ENCODE measurements at regions not wholly inside any gene's neighbourhood (a gene's known extent, or its start where the extent isn't known, plus 50 kb on each side); places are given as distances from the start of the nearest gene placed in this dataset.
"Not testable (repeated sequence)": the region's sequence is repeated elsewhere in the genome, so short reads cannot be mapped to it uniquely, and the experiment has no call there.

DNA sequence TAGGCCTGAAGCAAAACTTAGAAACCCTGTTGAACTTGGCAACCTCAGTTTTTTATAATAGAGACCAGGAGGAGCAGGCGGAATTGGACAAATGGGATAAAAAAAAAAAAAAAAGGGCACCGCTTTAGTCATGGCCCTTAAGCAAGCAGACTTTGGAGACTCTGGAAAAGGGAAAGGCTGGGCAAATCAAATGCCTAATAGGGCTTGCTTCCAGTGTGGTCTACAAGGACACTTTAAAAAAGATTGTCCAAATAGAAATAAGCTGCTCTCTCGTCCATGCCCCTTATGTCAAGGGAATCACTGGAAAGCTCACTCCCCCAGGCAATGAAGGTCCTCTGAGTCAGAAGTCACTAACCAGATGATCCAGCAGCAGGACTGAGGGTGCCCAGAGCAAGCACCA, 229.0 kb upstream of the CWC22 start:
- not testable (repeated sequence) for TF ChIP-seq EZH2phosphoT487 (IDR thresholded peaks at IDR 0.05; ENCODE audit: low read length); EZH2 (optimal IDR thresholded peaks at IDR 0.05; ENCODE audit: low read depth, low read length); CTCF (IDR thresholded peaks at IDR 0.05; ENCODE audit: low read length)
